Loucy (cell line): ENCODE measurements at regions not wholly inside any gene's neighbourhood (a gene's known extent, or its start where the extent isn't known, plus 50 kb on each side); places are given as distances from the start of the nearest gene placed in this dataset.

Experiments used
- EZH2phosphoT487 ChIP-seq: fragments of 200-600 bp; IDR thresholded peaks from 2 replicates; pipeline ENCODE4 v1.6.1; 2018; ENCODE audit warnings: antibody characterized with exemption, mild to moderate bottlenecking, moderate library complexity, borderline replicate concordance
- TF ChIP-seq, protein P1 (sequence below): fragments of 200-600 bp; sonication (generic); conservative IDR thresholded peaks from 2 replicates; pipeline ENCODE4 v1.5.1; 2014; ENCODE audit warnings: mild to moderate bottlenecking, antibody characterized with exemption, low read length

DNA sequence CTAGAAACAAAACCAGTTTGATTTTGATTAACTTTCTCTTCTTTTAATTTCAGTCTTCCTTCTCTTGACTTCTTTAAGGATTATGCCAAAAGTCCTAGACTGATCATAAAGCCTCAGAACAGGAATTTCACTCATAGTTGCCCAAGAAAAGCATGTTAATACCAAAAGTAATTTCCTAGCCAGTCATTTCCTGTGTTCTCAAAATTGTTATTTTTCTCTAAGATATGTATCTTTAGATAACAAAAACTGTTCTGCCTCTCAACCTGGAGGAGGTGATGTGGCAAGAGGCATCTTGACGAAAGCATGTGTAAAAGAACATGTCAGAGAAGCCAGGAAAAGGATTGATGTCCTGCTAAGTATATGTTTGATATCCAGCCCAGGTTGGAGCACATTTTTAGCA is 78.0 kb upstream of the IPO9 start:
- no peak for TF ChIP-seq EZH2phosphoT487
- TF ChIP-seq, protein P1, sequence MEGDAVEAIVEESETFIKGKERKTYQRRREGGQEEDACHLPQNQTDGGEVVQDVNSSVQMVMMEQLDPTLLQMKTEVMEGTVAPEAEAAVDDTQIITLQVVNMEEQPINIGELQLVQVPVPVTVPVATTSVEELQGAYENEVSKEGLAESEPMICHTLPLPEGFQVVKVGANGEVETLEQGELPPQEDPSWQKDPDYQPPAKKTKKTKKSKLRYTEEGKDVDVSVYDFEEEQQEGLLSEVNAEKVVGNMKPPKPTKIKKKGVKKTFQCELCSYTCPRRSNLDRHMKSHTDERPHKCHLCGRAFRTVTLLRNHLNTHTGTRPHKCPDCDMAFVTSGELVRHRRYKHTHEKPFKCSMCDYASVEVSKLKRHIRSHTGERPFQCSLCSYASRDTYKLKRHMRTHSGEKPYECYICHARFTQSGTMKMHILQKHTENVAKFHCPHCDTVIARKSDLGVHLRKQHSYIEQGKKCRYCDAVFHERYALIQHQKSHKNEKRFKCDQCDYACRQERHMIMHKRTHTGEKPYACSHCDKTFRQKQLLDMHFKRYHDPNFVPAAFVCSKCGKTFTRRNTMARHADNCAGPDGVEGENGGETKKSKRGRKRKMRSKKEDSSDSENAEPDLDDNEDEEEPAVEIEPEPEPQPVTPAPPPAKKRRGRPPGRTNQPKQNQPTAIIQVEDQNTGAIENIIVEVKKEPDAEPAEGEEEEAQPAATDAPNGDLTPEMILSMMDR, result no peak
